Vagina (tissue), 2 donors: ENCODE measurements at regions not wholly inside any gene's neighbourhood (a gene's known extent, or its start where the extent isn't known, plus 50 kb on each side); places are given as distances from the start of the nearest gene placed in this dataset.
A peak's percentile ranks its signal among the peaks of the same experiment; 100 is the strongest.

Experiments used
- DNase-seq, 2 donors: peaks; one replicate each; pipeline ENCODE4 v3.0.0-alpha.2; 2017; ENCODE audit errors: extremely low spot score in 2 of 2
- H3K27ac ChIP-seq: fragments of 200-600 bp; sonication (generic); one replicate; pipeline ENCODE4 v1.5.1; 2019
- H3K27me3 ChIP-seq: fragments of 200-600 bp; sonication (generic); one replicate; pipeline ENCODE4 v1.5.1; 2019
- H3K36me3 ChIP-seq, 2 donors: fragments of 200-600 bp; sonication (generic); one replicate each; pipeline ENCODE4 v1.5.1; 2017 to 2019
- H3K4me1 ChIP-seq: fragments of 200-600 bp; sonication (generic); one replicate; pipeline ENCODE4 v1.5.1; 2019
- H3K4me3 ChIP-seq, 2 donors: fragments of 200-600 bp; sonication (generic); 1 replicate in 1 of 2; 2 replicates in 1 of 2; pipeline ENCODE4 v1.5.1; 2016 to 2019
- H3K9me3 ChIP-seq: fragments of 200-600 bp; sonication (generic); one replicate; pipeline ENCODE4 v1.5.1; 2019
- POLR2A ChIP-seq, 2 donors: fragments of 450-650 bp; IDR thresholded peaks; one replicate each; pipeline ENCODE4 v1.6.1; 2017; ENCODE audit warnings: antibody characterized with exemption in 2 of 2, mild to moderate bottlenecking in 2 of 2, moderate library complexity in 2 of 2
- POLR2AphosphoS5 ChIP-seq, 2 donors: sonication (generic); formaldehyde crosslinking; IDR thresholded peaks; one replicate each; pipeline ENCODE4 v1.9.0; 2017; ENCODE audit warnings: antibody characterized with exemption in 2 of 2, mild to moderate bottlenecking in 2 of 2, low read depth in 1 of 2; ENCODE audit not compliant: insufficient read depth in 1 of 2
- intact Hi-C: fragments of 100-400 bp; cut with DNase I; formaldehyde crosslinking; loops from one replicate; pipeline ENCODE4 v1.15.1; 2023
- TF ChIP-seq, protein P1 (sequence below), 3 experiments: fragments of 450-650 bp in 2 of 3; fragments of 200-600 bp in 1 of 3; sonication (generic) in 1 of 3; IDR thresholded peaks; one replicate each; pipeline ENCODE4 v1.5.1; 2017 to 2019; ENCODE audit warnings: antibody characterized with exemption in 3 of 3, mild to moderate bottlenecking in 2 of 3, moderate library complexity in 2 of 3

DNA sequence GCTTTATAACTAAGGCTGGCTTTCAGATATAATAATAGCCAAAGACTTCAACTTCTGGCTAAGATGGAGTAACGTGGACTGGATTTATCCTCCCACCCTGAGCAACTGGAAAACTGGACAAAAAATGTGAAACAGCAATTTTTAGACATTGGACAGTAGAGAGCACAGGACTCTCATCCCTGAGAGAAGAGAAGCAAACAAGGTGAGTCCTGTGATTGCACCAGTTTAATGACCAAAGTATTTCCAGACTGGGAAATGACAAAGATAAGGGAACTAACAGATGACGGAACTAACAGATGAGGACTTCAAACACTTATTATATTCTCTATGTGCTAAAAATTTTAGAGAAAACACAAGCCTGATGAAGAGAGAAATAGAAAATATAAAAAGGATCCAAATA is 175.7 kb upstream of the SLC25A13 start:
- H3K4me1 ChIP-seq: no peaks in the 10 kb centered on the region
- no peaks in the 10 kb centered on the region for H3K36me3 ChIP-seq
- H3K9me3 ChIP-seq: no peaks in the 10 kb centered on the region
- no peak overlapping the region for H3K4me3 ChIP-seq
- H3K27ac ChIP-seq: no peak overlapping the region
- no peak for DNase-seq
- H3K27me3 ChIP-seq: no peaks in the 10 kb centered on the region
- TF ChIP-seq POLR2A (IDR thresholded peaks at IDR 0.05) (no peak), POLR2AphosphoS5 (IDR thresholded peaks at IDR 0.05; ENCODE audit: insufficient read depth in 1 of 2, low read depth in 1 of 2) (no peak)
- TF ChIP-seq, protein P1, sequence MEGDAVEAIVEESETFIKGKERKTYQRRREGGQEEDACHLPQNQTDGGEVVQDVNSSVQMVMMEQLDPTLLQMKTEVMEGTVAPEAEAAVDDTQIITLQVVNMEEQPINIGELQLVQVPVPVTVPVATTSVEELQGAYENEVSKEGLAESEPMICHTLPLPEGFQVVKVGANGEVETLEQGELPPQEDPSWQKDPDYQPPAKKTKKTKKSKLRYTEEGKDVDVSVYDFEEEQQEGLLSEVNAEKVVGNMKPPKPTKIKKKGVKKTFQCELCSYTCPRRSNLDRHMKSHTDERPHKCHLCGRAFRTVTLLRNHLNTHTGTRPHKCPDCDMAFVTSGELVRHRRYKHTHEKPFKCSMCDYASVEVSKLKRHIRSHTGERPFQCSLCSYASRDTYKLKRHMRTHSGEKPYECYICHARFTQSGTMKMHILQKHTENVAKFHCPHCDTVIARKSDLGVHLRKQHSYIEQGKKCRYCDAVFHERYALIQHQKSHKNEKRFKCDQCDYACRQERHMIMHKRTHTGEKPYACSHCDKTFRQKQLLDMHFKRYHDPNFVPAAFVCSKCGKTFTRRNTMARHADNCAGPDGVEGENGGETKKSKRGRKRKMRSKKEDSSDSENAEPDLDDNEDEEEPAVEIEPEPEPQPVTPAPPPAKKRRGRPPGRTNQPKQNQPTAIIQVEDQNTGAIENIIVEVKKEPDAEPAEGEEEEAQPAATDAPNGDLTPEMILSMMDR (IDR thresholded peaks at IDR 0.05): no peak
- intact Hi-C loops: no loop called here

DNA sequence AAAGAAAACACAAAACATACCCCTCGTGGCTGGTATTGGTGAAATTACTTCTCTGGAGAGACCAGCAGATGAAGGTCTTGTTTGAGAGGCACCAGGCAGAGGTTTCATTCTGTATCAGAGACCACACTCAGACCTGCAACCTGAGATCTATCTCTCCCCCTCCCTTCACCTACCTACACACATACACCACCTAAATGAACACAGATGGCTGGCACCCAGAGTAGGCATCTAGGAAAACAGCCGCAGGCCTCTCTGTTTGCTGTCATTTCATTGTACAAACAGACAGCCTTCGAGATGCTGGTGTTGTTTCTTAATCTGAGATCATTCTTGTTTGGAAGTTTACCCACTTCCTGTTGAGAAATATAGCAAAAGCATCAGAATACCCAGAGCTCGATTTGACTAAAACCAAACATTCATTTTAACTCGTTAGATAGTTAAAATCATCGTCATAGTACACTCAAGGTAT is 173.9 kb upstream of the SLC25A13 start:
- DNase-seq: no peak
- H3K4me3 ChIP-seq: no peak overlapping the region
- H3K4me1 ChIP-seq: no peaks in the 10 kb centered on the region
- no peak overlapping the region for H3K27ac ChIP-seq
- TF ChIP-seq, protein P1 (IDR thresholded peaks at IDR 0.05): no peak
- TF ChIP-seq POLR2AphosphoS5 (IDR thresholded peaks at IDR 0.05; ENCODE audit: insufficient read depth in 1 of 2, low read depth in 1 of 2): no peak
- H3K27me3 ChIP-seq: no peaks in the 10 kb centered on the region
- H3K36me3 ChIP-seq: no peaks in the 10 kb centered on the region
- no peaks in the 10 kb centered on the region for H3K9me3 ChIP-seq
- intact Hi-C loops: no loop called here

DNA sequence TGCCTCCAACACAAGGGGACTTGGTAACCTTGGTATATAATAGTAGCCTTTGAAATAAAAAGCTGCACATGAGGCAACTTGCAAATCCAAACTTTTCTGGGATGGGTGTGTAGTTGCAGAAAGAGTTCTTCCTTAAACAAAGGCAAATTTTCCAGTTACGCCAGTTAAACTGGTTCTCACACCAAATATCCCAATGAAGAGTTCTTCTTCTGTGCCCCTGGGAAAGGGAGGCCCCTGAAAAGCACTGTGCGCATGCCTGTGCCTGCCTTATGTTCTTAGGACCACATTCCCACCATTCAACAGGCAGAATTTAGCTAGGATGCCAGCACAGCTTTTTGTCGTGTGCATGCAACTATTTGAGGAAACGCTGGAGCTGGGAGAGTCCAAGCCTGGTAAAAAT is 164.8 kb upstream of the SLC25A13 start:
- TF ChIP-seq POLR2A (IDR thresholded peaks at IDR 0.05) (no peak), POLR2AphosphoS5 (IDR thresholded peaks at IDR 0.05; ENCODE audit: insufficient read depth in 1 of 2, low read depth in 1 of 2) (peak in 1 of 2 donors; percentile 42)
- TF ChIP-seq, protein P1 (IDR thresholded peaks at IDR 0.05): no peak
- Histone ChIP-seq H3K4me1 (no peaks in the 10 kb centered on the region), H3K27ac (no peak overlapping the region), H3K9me3 (no peaks in the 10 kb centered on the region), H3K4me3 (no peak overlapping the region), H3K27me3 (no peaks in the 10 kb centered on the region), H3K36me3 (no peaks in the 10 kb centered on the region)
- intact Hi-C loops: no loop called here
- DNase-seq: no peak

DNA sequence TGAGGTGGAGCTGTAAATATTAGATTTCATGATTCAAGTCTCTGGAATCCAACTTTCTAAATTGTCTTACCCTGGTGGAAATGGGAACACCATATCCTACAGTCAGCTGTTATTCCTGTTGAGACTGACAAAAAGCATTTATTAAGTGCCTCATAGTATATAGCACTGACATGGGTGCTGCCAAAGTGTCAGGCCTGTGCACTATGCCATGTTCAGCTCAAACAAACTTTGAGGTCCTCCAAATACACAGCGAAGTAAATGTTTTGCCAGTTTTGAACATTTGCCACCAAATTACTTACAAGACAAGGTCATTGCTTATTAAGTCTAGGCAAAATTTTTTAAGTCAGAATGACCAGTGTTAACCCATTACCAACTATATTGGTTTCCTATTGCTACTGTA is 162.9 kb upstream of the SLC25A13 start:
- no peaks in the 10 kb centered on the region for H3K4me1 ChIP-seq
- H3K27me3 ChIP-seq: no peaks in the 10 kb centered on the region
- no peaks in the 10 kb centered on the region for H3K36me3 ChIP-seq

DNA sequence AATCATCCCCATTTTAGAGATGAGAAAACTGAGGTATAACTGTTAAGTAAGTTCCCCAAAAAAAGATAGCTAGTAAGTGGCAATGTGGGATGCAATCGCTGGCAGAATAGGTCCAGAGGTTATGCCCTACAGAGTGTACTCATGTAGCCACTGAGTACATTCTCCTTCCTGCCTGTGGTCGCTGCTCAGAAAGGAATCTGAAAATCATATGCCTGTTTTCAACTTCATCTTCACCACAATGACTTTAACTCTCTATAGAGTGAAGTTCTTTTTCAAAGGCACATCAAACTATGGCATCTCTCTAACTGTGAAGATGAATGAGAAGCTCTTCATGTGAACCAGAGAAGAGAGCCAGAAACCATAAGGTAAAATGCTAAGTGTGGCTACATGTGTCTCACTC is 162.2 kb upstream of the SLC25A13 start:
- Histone ChIP-seq H3K27me3 (no peaks in the 10 kb centered on the region), H3K36me3 (no peaks in the 10 kb centered on the region), H3K9me3 (no peaks in the 10 kb centered on the region), H3K4me1 (no peaks in the 10 kb centered on the region), H3K27ac (no peak overlapping the region), H3K4me3 (no peak overlapping the region)
- intact Hi-C loops: no loop called here
- TF ChIP-seq POLR2AphosphoS5 (IDR thresholded peaks at IDR 0.05; ENCODE audit: insufficient read depth in 1 of 2, low read depth in 1 of 2) (no peak), POLR2A (IDR thresholded peaks at IDR 0.05) (no peak)
- TF ChIP-seq, protein P1 (IDR thresholded peaks at IDR 0.05): no peak
- no peak for DNase-seq

More for the DNA sequence above, 162.9 kb upstream of the SLC25A13 start:
- H3K9me3 ChIP-seq: no peaks in the 10 kb centered on the region
- H3K4me3 ChIP-seq: no peak overlapping the region
- TF ChIP-seq, protein P1 (IDR thresholded peaks at IDR 0.05): no peak
- TF ChIP-seq POLR2A (IDR thresholded peaks at IDR 0.05) (no peak), POLR2AphosphoS5 (IDR thresholded peaks at IDR 0.05; ENCODE audit: insufficient read depth in 1 of 2, low read depth in 1 of 2) (no peak)
- H3K27ac ChIP-seq: no peak overlapping the region
- no peak for DNase-seq
- intact Hi-C loops: no loop called here
